AG04450 (cell line): ENCODE measurements at regions not wholly inside any gene's neighbourhood (a gene's known extent, or its start where the extent isn't known, plus 50 kb on each side); places are given as distances from the start of the nearest gene placed in this dataset.
"Not testable (repeated sequence)": the region's sequence is repeated elsewhere in the genome, so short reads cannot be mapped to it uniquely, and the experiment has no call there.

Experiments
- CTCF ChIA-PET: fragments of 300-600, 350-600 bp; formaldehyde crosslinking; extraction: SDS; loops from one replicate; lab custom pipeline; 2022; ENCODE audit warnings: antibody characterized with exemption, inconsistent platforms; lab: Charles Lee
- POLR2A ChIA-PET: fragments of 350-600 bp; formaldehyde crosslinking; extraction: SDS; loops from one replicate; lab custom pipeline; 2021; ENCODE audit warnings: antibody characterized with exemption, inconsistent platforms; lab: Yijun Ruan, JAX
- DNase-seq: peaks from one replicate; pipeline ENCODE4 v3.0.0-alpha.2; 2011; ENCODE audit warnings: low read depth, low spot score
- H3K27ac ChIP-seq: one replicate; pipeline ENCODE4 v1.5.1; 2012; ENCODE audit warnings: low read depth, low read length, control low read depth
- H3K27me3 ChIP-seq: one replicate; pipeline ENCODE4 v1.6.0; 2012; ENCODE audit warnings: low read length; ENCODE audit not compliant: control insufficient read depth, insufficient read depth
- H3K4me3 ChIP-seq: 2 replicates; pipeline ENCODE4 v1.5.1; 2011; ENCODE audit warnings: mild to moderate bottlenecking, low read depth, low read length, control low read depth
- H3K9me3 ChIP-seq: 2 replicates; pipeline ENCODE4 v1.5.1; 2012; ENCODE audit warnings: low read length; ENCODE audit not compliant: control insufficient read depth, insufficient read depth
- CTCF ChIP-seq: IDR thresholded peaks from 2 replicates; pipeline ENCODE4 v1.5.1; 2011; ENCODE audit warnings: low read depth, low read length, control low read depth, inconsistent platforms

GRCh38 chr6:80961166-80961565 lies 791.3 kb downstream of the TENT5A start:
- POLR2A ChIA-PET: no interaction called here
- CTCF ChIA-PET: no interaction called here
- H3K4me3 ChIP-seq: no peak overlapping the region
- no peaks in the 10 kb centered on the region for H3K27me3 ChIP-seq
- no peak for TF ChIP-seq CTCF
- DNase-seq: no peak
- no peaks in the 10 kb centered on the region for H3K9me3 ChIP-seq
- no peak overlapping the region for H3K27ac ChIP-seq

- H3K4me3 ChIP-seq: no peak overlapping the region
- ChIA-PET CTCF (no interaction called here), POLR2A (no interaction called here)
- H3K27ac ChIP-seq: no peak overlapping the region
- no peak for TF ChIP-seq CTCF
- H3K9me3 ChIP-seq: no peaks in the 10 kb centered on the region
- H3K27me3 ChIP-seq: no peaks in the 10 kb centered on the region
- no peak for DNase-seq
These were observed 793.4 kb downstream of the TENT5A start for GRCh38 chr6:80959034-80959433.

GRCh38 chr6:80956898-80957297 lies 795.6 kb downstream of the TENT5A start:
- no peak for TF ChIP-seq CTCF
- H3K4me3 ChIP-seq: no peak overlapping the region
- H3K9me3 ChIP-seq: no peaks in the 10 kb centered on the region
- no peak overlapping the region for H3K27ac ChIP-seq
- no peaks in the 10 kb centered on the region for H3K27me3 ChIP-seq
- no peak for DNase-seq
- ChIA-PET POLR2A (no interaction called here), CTCF (no interaction called here)

GRCh38 chr6:80952479-80952878 lies 800.0 kb downstream of the TENT5A start:
- DNase-seq, POLR2A ChIA-PET, H3K27me3 ChIP-seq, H3K9me3 ChIP-seq, CTCF ChIA-PET, H3K4me3 ChIP-seq, H3K27ac ChIP-seq: not testable (repeated sequence)

- H3K9me3 ChIP-seq: no peaks in the 10 kb centered on the region
- ChIA-PET POLR2A (no interaction called here), CTCF (no interaction called here)
- no peak for DNase-seq
- no peak for TF ChIP-seq CTCF
- no peak overlapping the region for H3K4me3 ChIP-seq
- no peak overlapping the region for H3K27ac ChIP-seq
- no peaks in the 10 kb centered on the region for H3K27me3 ChIP-seq
These were observed 806.1 kb downstream of the TENT5A start for GRCh38 chr6:80946402-80946801.

GRCh38 chr6:80942911-80943310 lies 809.6 kb downstream of the TENT5A start:
- ChIA-PET CTCF (no interaction called here), POLR2A (no interaction called here)
- no peaks in the 10 kb centered on the region for H3K27me3 ChIP-seq
- no peak for TF ChIP-seq CTCF
- DNase-seq: no peak
- H3K9me3 ChIP-seq: no peaks in the 10 kb centered on the region
- no peak overlapping the region for H3K4me3 ChIP-seq
- H3K27ac ChIP-seq: no peak overlapping the region
